ENCODE measurements at regions not wholly inside any gene's neighbourhood (a gene's known extent, or its start where the extent isn't known, plus 50 kb on each side); places are given as distances from the start of the nearest gene placed in this dataset.

- CTCF ChIA-PET, result no interaction called here
- no peaks in the 10 kb centered on the region for H3K4me1 ChIP-seq (ENCODE audit: control insufficient read depth in 1 of 2, extremely low read depth in 1 of 2, insufficient read depth in 2 of 2, low read length in 2 of 2)
- POLR2A ChIA-PET, result no interaction called here
These were observed 1149.9 kb downstream of the KCNT2 start for GRCh38 chr1:195458365-195458764.

GRCh38 chr1:195450794-195451193 lies 1157.4 kb downstream of the KCNT2 start:
- no peaks in the 10 kb centered on the region for H3K27me3 ChIP-seq (replicated peaks in 1 of 2; ENCODE audit: control insufficient read depth in 2 of 2, extremely low read depth in 1 of 2, insufficient read depth in 2 of 2, low read length in 1 of 2)
- WGBS (ENCODE audit: insufficient coverage), result 57% methylated on average over 1 of the region's 2 CpGs
- Mint-ChIP-seq H3K4me3 (no peak overlapping the region), H3K27ac (no peak overlapping the region), H3K36me3 (no peaks in the 10 kb centered on the region), H3K27me3 (no peaks in the 10 kb centered on the region), H3K9me3 (peaks cover 0 to 11% (median 4%) of the 10 kb centered on the region in 3 donors), H3K4me1 (no peaks in the 10 kb centered on the region)
- ATAC-seq (replicated peaks in 1 of 4) (no peak), DNase-seq (no peak)
- POLR2A ChIA-PET, result no interaction called here
- no peaks in the 10 kb centered on the region for H3K4me1 ChIP-seq (ENCODE audit: control insufficient read depth in 1 of 2, extremely low read depth in 1 of 2, insufficient read depth in 2 of 2, low read length in 2 of 2)
- CTCF ChIA-PET, result no interaction called here
- no peak overlapping the region for H3K27ac ChIP-seq (ENCODE audit: low read length)
- H3K36me3 ChIP-seq (ENCODE audit: control insufficient read depth in 2 of 2, extremely low read depth in 1 of 2, insufficient read depth in 1 of 2, low read length in 1 of 2), result no peaks in the 10 kb centered on the region
- no peaks in the 10 kb centered on the region for H3K9me3 ChIP-seq
- no peak overlapping the region for H3K4me3 ChIP-seq (ENCODE audit: control insufficient read depth in 1 of 2, extremely low read depth in 1 of 2, low read length in 1 of 2)

More at GRCh38 chr1:195458365-195458764, 1149.9 kb downstream of the KCNT2 start:
- Mint-ChIP-seq H3K4me1 (no peaks in the 10 kb centered on the region), H3K27me3 (no peaks in the 10 kb centered on the region), H3K36me3 (no peaks in the 10 kb centered on the region), H3K27ac (no peak overlapping the region), H3K4me3 (no peak overlapping the region), H3K9me3 (peaks cover 0 to 13% (median 2%) of the 10 kb centered on the region in 3 donors)
- H3K36me3 ChIP-seq (ENCODE audit: control insufficient read depth in 2 of 2, extremely low read depth in 1 of 2, insufficient read depth in 1 of 2, low read length in 1 of 2), result no peaks in the 10 kb centered on the region
- H3K27ac ChIP-seq (ENCODE audit: low read length), result no peak overlapping the region
- no peaks in the 10 kb centered on the region for H3K9me3 ChIP-seq
- no peaks in the 10 kb centered on the region for H3K27me3 ChIP-seq (replicated peaks in 1 of 2; ENCODE audit: control insufficient read depth in 2 of 2, extremely low read depth in 1 of 2, insufficient read depth in 2 of 2, low read length in 1 of 2)
- DNase-seq (no peak), ATAC-seq (replicated peaks in 1 of 4) (no peak)
- no peak overlapping the region for H3K4me3 ChIP-seq (ENCODE audit: control insufficient read depth in 1 of 2, extremely low read depth in 1 of 2, low read length in 1 of 2)

- DNase-seq, result no peak
- Mint-ChIP-seq H3K27me3 (no peaks in the 10 kb centered on the region), H3K27ac (no peak overlapping the region), H3K4me3 (no peak overlapping the region), H3K4me1 (no peaks in the 10 kb centered on the region), H3K36me3 (no peaks in the 10 kb centered on the region), H3K9me3 (peaks cover 0 to 4% (median 3%) of the 10 kb centered on the region in 3 donors)
- ChIA-PET CTCF (no interaction called here), POLR2A (no interaction called here)
- Histone ChIP-seq H3K36me3 (ENCODE audit: control insufficient read depth in 2 of 2, extremely low read depth in 1 of 2, insufficient read depth in 1 of 2, low read length in 1 of 2) (no peaks in the 10 kb centered on the region), H3K4me1 (ENCODE audit: control insufficient read depth in 1 of 2, extremely low read depth in 1 of 2, insufficient read depth in 2 of 2, low read length in 2 of 2) (no peaks in the 10 kb centered on the region), H3K9me3 (no peaks in the 10 kb centered on the region), H3K27ac (ENCODE audit: low read length) (no peak overlapping the region), H3K27me3 (replicated peaks in 1 of 2; ENCODE audit: control insufficient read depth in 2 of 2, extremely low read depth in 1 of 2, insufficient read depth in 2 of 2, low read length in 1 of 2) (no peaks in the 10 kb centered on the region), H3K4me3 (ENCODE audit: control insufficient read depth in 1 of 2, extremely low read depth in 1 of 2, low read length in 1 of 2) (no peak overlapping the region)
- no peak for ATAC-seq (replicated peaks in 1 of 4)
- WGBS (ENCODE audit: insufficient coverage), result 65% methylated on average over 2 of the region's 2 CpGs
These were observed 1168.6 kb downstream of the KCNT2 start for GRCh38 chr1:195439661-195440060.

GRCh38 chr1:195434566-195435203 lies 1173.6 kb downstream of the KCNT2 start:
- WGBS (ENCODE audit: insufficient coverage), result 86% methylated on average over 2 of the region's 4 CpGs
- CTCF ChIA-PET, result no interaction called here
- H3K36me3 Mint-ChIP-seq, result no peaks in the 10 kb centered on the region
- H3K27me3 ChIP-seq (replicated peaks in 1 of 2; ENCODE audit: control insufficient read depth in 2 of 2, extremely low read depth in 1 of 2, insufficient read depth in 2 of 2, low read length in 1 of 2), result no peaks in the 10 kb centered on the region
- no peak overlapping the region for H3K27ac ChIP-seq (ENCODE audit: low read length)
- no peaks in the 10 kb centered on the region for H3K27me3 Mint-ChIP-seq
- no peaks in the 10 kb centered on the region for H3K36me3 ChIP-seq (ENCODE audit: control insufficient read depth in 2 of 2, extremely low read depth in 1 of 2, insufficient read depth in 1 of 2, low read length in 1 of 2)
- H3K27ac Mint-ChIP-seq, result no peak overlapping the region
- no peak overlapping the region for H3K4me3 Mint-ChIP-seq
- H3K9me3 ChIP-seq, result no peaks in the 10 kb centered on the region
- H3K4me1 Mint-ChIP-seq, result no peaks in the 10 kb centered on the region
- peaks cover 0 to 3% (median 0%) of the 10 kb centered on the region in 3 donors for H3K9me3 Mint-ChIP-seq
- no peak overlapping the region for H3K4me3 ChIP-seq (ENCODE audit: control insufficient read depth in 1 of 2, extremely low read depth in 1 of 2, low read length in 1 of 2)
- ATAC-seq (replicated peaks in 1 of 4) (no peak), DNase-seq (no peak)
- POLR2A ChIA-PET, result no interaction called here
- H3K4me1 ChIP-seq (ENCODE audit: control insufficient read depth in 1 of 2, extremely low read depth in 1 of 2, insufficient read depth in 2 of 2, low read length in 2 of 2), result no peaks in the 10 kb centered on the region

DNA sequence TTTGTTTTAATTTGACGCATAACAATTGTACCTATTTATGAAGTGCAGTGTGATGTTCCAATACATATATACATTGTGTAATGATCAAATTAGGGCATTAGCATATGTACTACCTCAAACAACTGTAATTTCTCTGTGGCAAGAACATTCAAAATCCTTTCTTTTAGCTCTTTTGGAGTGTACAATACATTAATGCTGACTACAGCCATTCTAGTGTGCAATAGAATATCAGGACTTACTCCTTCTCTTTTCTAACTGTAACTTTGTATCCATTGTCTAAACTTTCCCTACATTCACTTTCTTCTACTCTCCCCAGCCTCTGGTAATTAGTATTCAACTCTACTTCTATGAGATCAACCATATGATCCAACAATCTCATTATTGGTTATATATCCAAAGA lies 1177.4 kb downstream of the KCNT2 start:
- H3K9me3 Mint-ChIP-seq, result peaks cover 0 to 5% (median 0%) of the 10 kb centered on the region in 3 donors
- CTCF ChIA-PET, result no interaction called here
- Histone ChIP-seq H3K27ac (ENCODE audit: low read length) (no peak overlapping the region), H3K36me3 (ENCODE audit: control insufficient read depth in 2 of 2, extremely low read depth in 1 of 2, insufficient read depth in 1 of 2, low read length in 1 of 2) (no peaks in the 10 kb centered on the region), H3K9me3 (no peaks in the 10 kb centered on the region), H3K4me1 (ENCODE audit: control insufficient read depth in 1 of 2, extremely low read depth in 1 of 2, insufficient read depth in 2 of 2, low read length in 2 of 2) (no peaks in the 10 kb centered on the region), H3K4me3 (ENCODE audit: control insufficient read depth in 1 of 2, extremely low read depth in 1 of 2, low read length in 1 of 2) (no peak overlapping the region), H3K27me3 (replicated peaks in 1 of 2; ENCODE audit: control insufficient read depth in 2 of 2, extremely low read depth in 1 of 2, insufficient read depth in 2 of 2, low read length in 1 of 2) (no peaks in the 10 kb centered on the region)
- no CpG with 5 or more reads among the region's 1 CpG for WGBS (ENCODE audit: insufficient coverage)
- H3K4me1 Mint-ChIP-seq, result no peaks in the 10 kb centered on the region
- no peak for DNase-seq
- no peaks in the 10 kb centered on the region for H3K36me3 Mint-ChIP-seq
- POLR2A ChIA-PET, result no interaction called here
- no peaks in the 10 kb centered on the region for H3K27me3 Mint-ChIP-seq
- ATAC-seq (replicated peaks in 1 of 4), result no peak
- no peak overlapping the region for H3K4me3 Mint-ChIP-seq
- H3K27ac Mint-ChIP-seq, result no peak overlapping the region

DNA sequence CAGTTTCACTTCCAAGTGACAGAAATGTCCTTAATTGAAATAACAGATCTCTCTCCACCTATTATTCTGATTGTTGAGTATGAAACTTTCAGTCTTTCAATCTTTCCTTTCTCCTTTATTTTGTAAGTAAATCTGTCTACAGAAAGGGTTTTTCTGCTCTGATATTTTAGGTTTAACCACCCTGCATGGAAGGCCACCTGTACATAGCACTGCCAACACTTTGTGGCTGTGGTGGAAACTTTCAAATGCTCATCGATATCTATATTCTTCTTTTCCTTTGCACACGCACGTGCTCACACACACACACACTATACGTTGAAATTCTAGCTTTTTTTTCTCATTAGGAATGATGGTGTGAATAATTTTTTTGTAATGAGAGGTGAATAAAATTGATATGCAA lies 1179.3 kb downstream of the KCNT2 start:
- CTCF ChIA-PET, result no interaction called here
- no peak overlapping the region for H3K4me3 Mint-ChIP-seq
- POLR2A ChIA-PET, result no interaction called here
- Histone ChIP-seq H3K36me3 (ENCODE audit: control insufficient read depth in 2 of 2, extremely low read depth in 1 of 2, insufficient read depth in 1 of 2, low read length in 1 of 2) (no peaks in the 10 kb centered on the region), H3K27me3 (replicated peaks in 1 of 2; ENCODE audit: control insufficient read depth in 2 of 2, extremely low read depth in 1 of 2, insufficient read depth in 2 of 2, low read length in 1 of 2) (no peaks in the 10 kb centered on the region), H3K27ac (ENCODE audit: low read length) (no peak overlapping the region), H3K4me3 (ENCODE audit: control insufficient read depth in 1 of 2, extremely low read depth in 1 of 2, low read length in 1 of 2) (no peak overlapping the region), H3K9me3 (no peaks in the 10 kb centered on the region), H3K4me1 (ENCODE audit: control insufficient read depth in 1 of 2, extremely low read depth in 1 of 2, insufficient read depth in 2 of 2, low read length in 2 of 2) (no peaks in the 10 kb centered on the region)
- no peaks in the 10 kb centered on the region for H3K27me3 Mint-ChIP-seq
- peaks cover 0 to 3% (median 0%) of the 10 kb centered on the region in 3 donors for H3K9me3 Mint-ChIP-seq
- no CpG with 5 or more reads among the region's 4 CpGs for WGBS (ENCODE audit: insufficient coverage)
- no peak overlapping the region for H3K27ac Mint-ChIP-seq
- ATAC-seq (replicated peaks in 1 of 4) (no peak), DNase-seq (no peak)
- H3K4me1 Mint-ChIP-seq, result no peaks in the 10 kb centered on the region
- H3K36me3 Mint-ChIP-seq, result no peaks in the 10 kb centered on the region

DNA sequence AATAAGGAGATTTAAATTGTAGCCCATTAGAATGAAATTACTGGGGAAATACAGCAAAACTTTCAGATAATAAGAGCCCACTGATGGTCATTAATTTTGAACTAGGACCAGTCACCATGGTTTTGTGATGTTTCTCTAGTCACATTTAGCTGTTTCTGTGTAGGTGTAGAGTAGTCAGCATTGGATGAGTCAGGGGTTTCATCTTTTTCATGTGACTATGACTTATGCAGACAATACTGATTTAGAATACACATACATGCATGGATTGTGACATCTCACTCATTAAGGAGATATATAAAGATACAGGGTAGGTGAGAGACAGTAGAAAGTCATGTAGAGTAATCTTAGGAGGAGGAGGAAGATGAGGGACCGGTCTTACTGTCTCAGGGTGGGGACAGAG lies 1192.7 kb downstream of the KCNT2 start:
- Mint-ChIP-seq H3K9me3 (peaks cover 3 to 11% (median 3%) of the 10 kb centered on the region in 3 donors), H3K27me3 (no peaks in the 10 kb centered on the region), H3K4me3 (no peak overlapping the region), H3K4me1 (no peaks in the 10 kb centered on the region), H3K36me3 (no peaks in the 10 kb centered on the region), H3K27ac (no peak overlapping the region)
- no peak overlapping the region for H3K27ac ChIP-seq (ENCODE audit: low read length)
- H3K9me3 ChIP-seq, result no peaks in the 10 kb centered on the region
- H3K4me3 ChIP-seq (ENCODE audit: control insufficient read depth in 1 of 2, extremely low read depth in 1 of 2, low read length in 1 of 2), result no peak overlapping the region
- no peaks in the 10 kb centered on the region for H3K27me3 ChIP-seq (replicated peaks in 1 of 2; ENCODE audit: control insufficient read depth in 2 of 2, extremely low read depth in 1 of 2, insufficient read depth in 2 of 2, low read length in 1 of 2)
- POLR2A ChIA-PET, result no interaction called here
- DNase-seq (no peak), ATAC-seq (replicated peaks in 1 of 4) (no peak)
- CTCF ChIA-PET, result no interaction called here
- H3K4me1 ChIP-seq (ENCODE audit: control insufficient read depth in 1 of 2, extremely low read depth in 1 of 2, insufficient read depth in 2 of 2, low read length in 2 of 2), result no peaks in the 10 kb centered on the region
- WGBS (ENCODE audit: insufficient coverage), result 91% methylated on average over 1 of the region's 1 CpG
- no peaks in the 10 kb centered on the region for H3K36me3 ChIP-seq (ENCODE audit: control insufficient read depth in 2 of 2, extremely low read depth in 1 of 2, insufficient read depth in 1 of 2, low read length in 1 of 2)

Data from T-cell (primary cell).